ENCODE measurements at regions not wholly inside any gene's neighbourhood (a gene's known extent, or its start where the extent isn't known, plus 50 kb on each side); places are given as distances from the start of the nearest gene placed in this dataset.

GRCh38 chr11:21825127-21825526 is 367.8 kb upstream of the ANO5 start:
- no peak for DNase-seq (ENCODE audit: low read depth)

GRCh38 chr11:21838427-21838826 is 354.5 kb upstream of the ANO5 start:
- DNase-seq (ENCODE audit: low read depth) = no peak

GRCh38 chr11:21839796-21840195 is 353.1 kb upstream of the ANO5 start:
- no peak for DNase-seq (ENCODE audit: low read depth)

GRCh38 chr11:21861314-21861713 is 331.6 kb upstream of the ANO5 start:
- no peak for DNase-seq (ENCODE audit: low read depth)

GRCh38 chr11:21865541-21865940 is 327.3 kb upstream of the ANO5 start:
- DNase-seq (ENCODE audit: low read depth) = no peak

GRCh38 chr11:21866781-21867180 is 326.1 kb upstream of the ANO5 start:
- DNase-seq (ENCODE audit: low read depth) = no peak

GRCh38 chr11:21877151-21877550 is 315.7 kb upstream of the ANO5 start:
- DNase-seq (ENCODE audit: low read depth) = no peak

GRCh38 chr11:21883354-21883753 is 309.5 kb upstream of the ANO5 start:
- DNase-seq (ENCODE audit: low read depth) = no peak

GRCh38 chr11:21888814-21889213 is 304.1 kb upstream of the ANO5 start:
- no peak for DNase-seq (ENCODE audit: low read depth)

- DNase-seq (ENCODE audit: low read depth) = no peak
Observed at GRCh38 chr11:21892736-21893564, 299.9 kb upstream of the ANO5 start.

GRCh38 chr11:21893565-21893867 is 299.4 kb upstream of the ANO5 start:
- DNase-seq (ENCODE audit: low read depth) = no peak

GRCh38 chr11:21894492-21894891 is 298.4 kb upstream of the ANO5 start:
- DNase-seq (ENCODE audit: low read depth) = no peak

GRCh38 chr11:21895686-21896085 is 297.2 kb upstream of the ANO5 start:
- DNase-seq (ENCODE audit: low read depth) = no peak

GRCh38 chr11:21896216-21896615 is 296.7 kb upstream of the ANO5 start:
- no peak for DNase-seq (ENCODE audit: low read depth)

GRCh38 chr11:21896746-21897602 is 295.9 kb upstream of the ANO5 start:
- DNase-seq (ENCODE audit: low read depth) = no peak

- no peak for DNase-seq (ENCODE audit: low read depth)
Observed at GRCh38 chr11:21897752-21898151, 295.1 kb upstream of the ANO5 start.

GRCh38 chr11:21908211-21908610 is 284.7 kb upstream of the ANO5 start:
- DNase-seq (ENCODE audit: low read depth) = no peak

GRCh38 chr11:21909145-21909544 is 283.7 kb upstream of the ANO5 start:
- DNase-seq (ENCODE audit: low read depth) = no peak

- no peak for DNase-seq (ENCODE audit: low read depth)
Observed at GRCh38 chr11:21911061-21911460, 281.8 kb upstream of the ANO5 start.

GRCh38 chr11:21912285-21912684 is 280.6 kb upstream of the ANO5 start:
- no peak for DNase-seq (ENCODE audit: low read depth)

GRCh38 chr11:21921151-21921550 is 271.7 kb upstream of the ANO5 start:
- DNase-seq (ENCODE audit: low read depth) = no peak

GRCh38 chr11:21924262-21924661 is 268.6 kb upstream of the ANO5 start:
- no peak for DNase-seq (ENCODE audit: low read depth)

GRCh38 chr11:21927628-21928027 is 265.3 kb upstream of the ANO5 start:
- no peak for DNase-seq (ENCODE audit: low read depth)
